GM13977 (cell line): ENCODE measurements at regions not wholly inside any gene's neighbourhood (a gene's known extent, or its start where the extent isn't known, plus 50 kb on each side); places are given as distances from the start of the nearest gene placed in this dataset.

Source experiments
- DNase-seq: peaks from one replicate; pipeline ENCODE4 v3.0.0; 2012; ENCODE audit warnings: low spot score
- in situ Hi-C: fragments of 300-500 bp; cut with MboI; formaldehyde crosslinking; loops from one replicate; pipeline ENCODE4 v1.12.0; 2022; ENCODE audit warnings: low sequenced_read_pairs, low pct_unique_long_range_greater_than_20kb, mixed read lengths, inconsistent platforms; ENCODE audit not compliant: unreplicated experiment
- TF ChIP-seq, protein P1 (sequence below): IDR thresholded peaks from 2 replicates; pipeline ENCODE4 v1.5.1; 2012; ENCODE audit warnings: mild to moderate bottlenecking, control low read depth; ENCODE audit not compliant: insufficient read depth; ENCODE audit errors: extremely low read depth, missing control alignments

DNA sequence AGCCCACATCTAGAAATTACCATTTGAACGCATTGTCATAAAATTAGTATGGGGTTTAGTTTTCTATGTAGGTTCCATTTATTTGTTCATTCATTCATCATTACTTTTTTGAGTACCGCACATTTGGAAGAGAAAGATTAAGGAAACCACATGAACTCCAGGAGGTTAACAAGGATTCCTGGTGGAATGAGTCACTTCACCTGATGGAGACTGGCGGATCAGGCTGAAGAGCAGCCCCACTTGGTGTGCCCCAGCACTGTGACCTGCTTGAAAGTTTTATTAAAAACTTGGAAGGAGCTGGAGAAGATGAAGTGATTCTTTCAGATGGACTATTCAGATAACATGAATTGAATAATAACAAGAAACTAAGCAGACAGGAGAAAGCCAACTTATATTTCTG is 293.6 kb upstream of the CDH11 start:
- in situ Hi-C loops: no loop called here
- TF ChIP-seq, protein P1, sequence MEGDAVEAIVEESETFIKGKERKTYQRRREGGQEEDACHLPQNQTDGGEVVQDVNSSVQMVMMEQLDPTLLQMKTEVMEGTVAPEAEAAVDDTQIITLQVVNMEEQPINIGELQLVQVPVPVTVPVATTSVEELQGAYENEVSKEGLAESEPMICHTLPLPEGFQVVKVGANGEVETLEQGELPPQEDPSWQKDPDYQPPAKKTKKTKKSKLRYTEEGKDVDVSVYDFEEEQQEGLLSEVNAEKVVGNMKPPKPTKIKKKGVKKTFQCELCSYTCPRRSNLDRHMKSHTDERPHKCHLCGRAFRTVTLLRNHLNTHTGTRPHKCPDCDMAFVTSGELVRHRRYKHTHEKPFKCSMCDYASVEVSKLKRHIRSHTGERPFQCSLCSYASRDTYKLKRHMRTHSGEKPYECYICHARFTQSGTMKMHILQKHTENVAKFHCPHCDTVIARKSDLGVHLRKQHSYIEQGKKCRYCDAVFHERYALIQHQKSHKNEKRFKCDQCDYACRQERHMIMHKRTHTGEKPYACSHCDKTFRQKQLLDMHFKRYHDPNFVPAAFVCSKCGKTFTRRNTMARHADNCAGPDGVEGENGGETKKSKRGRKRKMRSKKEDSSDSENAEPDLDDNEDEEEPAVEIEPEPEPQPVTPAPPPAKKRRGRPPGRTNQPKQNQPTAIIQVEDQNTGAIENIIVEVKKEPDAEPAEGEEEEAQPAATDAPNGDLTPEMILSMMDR: no peak
- DNase-seq: no peak

DNA sequence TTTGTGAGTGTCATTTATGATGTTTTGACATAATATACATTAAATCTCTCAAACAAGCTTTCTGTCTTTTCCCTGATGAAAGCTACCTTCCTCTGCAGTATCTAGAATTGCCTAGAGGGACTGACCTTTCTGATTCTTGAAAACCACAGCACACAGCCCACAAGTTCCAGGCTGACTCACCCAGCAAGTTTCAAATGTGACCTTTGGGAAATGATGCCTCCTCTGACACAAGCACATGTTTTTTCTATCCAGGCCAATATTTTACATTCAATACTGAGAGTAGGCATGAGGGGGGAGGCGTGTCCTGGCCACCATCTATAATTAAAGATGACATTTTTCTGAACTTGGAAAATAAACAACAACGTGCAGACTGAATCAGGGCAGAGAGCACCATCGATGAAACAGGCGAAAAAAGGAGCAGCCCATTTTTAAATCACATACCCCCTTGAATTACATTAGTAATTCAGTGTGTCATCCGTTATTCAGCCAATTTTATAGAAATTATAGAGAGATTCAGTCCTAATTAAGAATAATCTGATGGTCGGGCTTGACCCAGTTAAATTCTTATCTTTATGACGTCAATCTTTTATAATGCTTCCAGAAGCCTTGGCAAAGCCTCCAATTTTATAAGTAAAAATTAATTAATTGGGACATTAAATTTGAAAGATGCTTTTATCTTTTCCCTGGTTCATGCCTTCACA is 292.6 kb upstream of the CDH11 start:
- TF ChIP-seq, protein P1: no peak
- DNase-seq: no peak
- in situ Hi-C loops: no loop called here

DNA sequence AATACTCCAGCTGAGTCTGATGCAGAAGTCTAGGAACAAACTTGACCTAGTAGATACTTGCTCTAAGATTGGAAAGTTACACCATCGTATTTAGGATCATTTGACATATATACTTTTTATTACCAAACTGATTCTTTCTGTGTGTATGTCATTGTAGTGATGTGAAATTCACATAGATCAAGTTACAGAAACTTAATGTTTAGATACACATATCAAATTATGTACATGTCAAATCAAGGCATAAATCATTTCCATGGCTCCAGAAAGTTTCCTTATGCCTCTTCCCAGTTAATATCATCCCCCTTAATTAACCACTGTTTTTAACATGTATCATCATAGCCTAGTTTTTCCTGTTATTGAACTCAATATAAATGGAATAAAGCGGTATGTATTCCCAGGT is 292.0 kb upstream of the CDH11 start:
- DNase-seq: no peak
- in situ Hi-C loops: no loop called here
- TF ChIP-seq, protein P1: no peak

DNA sequence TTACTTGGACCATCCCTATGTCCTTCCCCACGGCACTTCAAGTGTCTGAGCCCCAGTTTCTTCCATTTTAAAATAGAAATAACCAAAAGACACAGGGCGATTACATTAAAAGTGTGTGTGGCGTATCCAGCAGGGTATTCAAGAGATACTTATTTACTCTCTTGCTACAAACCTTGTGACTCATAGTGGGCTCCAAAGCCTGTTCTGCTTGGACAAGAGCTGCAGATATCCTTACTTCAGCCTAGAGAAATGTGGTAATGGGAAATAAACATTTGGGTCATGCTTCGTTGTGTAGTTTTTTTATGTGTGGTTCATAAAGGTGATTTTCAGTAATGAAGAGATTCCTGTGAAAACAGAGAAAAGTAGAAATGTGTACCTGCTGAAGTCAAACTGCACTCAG is 288.9 kb upstream of the CDH11 start:
- in situ Hi-C loops: no loop called here
- no peak for DNase-seq
- TF ChIP-seq, protein P1: no peak

DNA sequence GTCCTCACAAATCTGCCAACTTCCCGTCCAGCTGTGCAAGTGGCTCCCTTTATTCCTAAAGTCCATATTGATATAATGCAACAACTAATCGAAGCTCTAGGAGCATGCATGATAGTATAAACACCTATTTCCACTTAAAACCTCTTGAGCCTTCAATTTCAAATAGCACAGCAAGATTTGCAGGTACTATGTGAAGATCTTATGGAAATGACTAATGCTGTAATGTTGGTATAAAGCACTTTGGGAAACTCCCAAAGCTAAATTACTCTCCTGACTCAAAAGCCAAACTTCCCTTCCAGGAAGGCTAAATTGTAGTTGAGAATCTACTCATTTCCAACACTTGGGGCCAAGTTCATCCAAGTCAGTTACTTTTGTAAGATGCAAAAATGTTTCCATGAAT is 287.6 kb upstream of the CDH11 start:
- DNase-seq: no peak
- in situ Hi-C loops: no loop called here
- TF ChIP-seq, protein P1: no peak

DNA sequence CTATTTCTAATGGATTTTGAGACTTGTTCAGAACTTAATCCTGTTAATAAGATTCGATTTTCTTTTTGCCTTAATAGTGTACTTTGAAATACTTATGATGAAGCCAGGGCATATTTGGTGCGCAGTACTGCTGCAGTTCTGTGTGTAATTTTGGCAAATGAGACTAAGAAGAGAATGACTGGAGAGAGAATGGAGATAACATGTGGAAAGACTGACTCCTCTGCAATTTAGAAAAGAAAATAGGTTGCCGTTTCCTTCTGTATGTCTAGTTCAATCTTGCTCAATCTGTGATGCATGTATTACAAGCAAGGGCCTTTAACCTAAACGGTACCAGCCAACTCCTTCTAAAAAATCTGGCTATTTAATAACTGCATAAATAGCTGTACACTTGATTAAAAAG is 285.1 kb upstream of the CDH11 start:
- in situ Hi-C loops: no loop called here
- DNase-seq: no peak
- TF ChIP-seq, protein P1: no peak
